ENCODE measurements at regions not wholly inside any gene's neighbourhood (a gene's known extent, or its start where the extent isn't known, plus 50 kb on each side); places are given as distances from the start of the nearest gene placed in this dataset.

GRCh38 chr4:27894951-27895350 is 1034.3 kb downstream of the STIM2 start:
- TF ChIP-seq POLR2AphosphoS5 (IDR thresholded peaks at IDR 0.05; ENCODE audit: low read depth) (no peak), CTCF (IDR thresholded peaks at IDR 0.05; ENCODE audit: insufficient read depth, low read length) (no peak), GABPA (IDR thresholded peaks at IDR 0.05; ENCODE audit: low read depth) (no peak), REST (IDR thresholded peaks at IDR 0.05; ENCODE audit: insufficient replicate concordance, low read depth) (no peak)

All from HL-60 (cell line).